AML-193 (cell line): ENCODE measurements at regions not wholly inside any gene's neighbourhood (a gene's known extent, or its start where the extent isn't known, plus 50 kb on each side); places are given as distances from the start of the nearest gene placed in this dataset.

Source experiments
- DNase-seq, 2 experiments: peaks; one replicate each; lab custom pipeline; 2025; lab: John Stamatoyannopoulos, UW

DNA sequence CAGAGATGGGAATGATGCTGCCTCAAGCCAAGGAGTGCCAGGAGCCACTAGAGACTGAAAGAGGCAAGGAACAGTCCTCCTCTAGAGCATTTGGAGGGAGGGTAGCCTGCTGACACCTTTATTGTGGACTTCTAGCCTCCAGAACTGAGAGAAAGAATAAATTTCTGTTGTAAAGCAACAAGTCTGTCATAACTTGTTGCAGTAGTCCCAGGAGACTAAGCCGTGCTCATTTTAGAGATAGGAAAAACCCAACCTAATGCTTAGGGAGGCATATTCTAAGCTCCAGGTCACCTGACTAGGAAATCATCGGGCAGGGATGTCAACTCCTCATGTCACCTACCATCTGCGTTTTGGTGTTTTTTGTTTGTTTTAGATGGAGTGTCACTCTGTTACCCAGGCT lies 345.4 kb upstream of the EEF2KMT start:
- no peak for DNase-seq

- no peak for DNase-seq
Observed at GRCh38 chr16:5442054-5442453, 344.5 kb upstream of the EEF2KMT start.

DNA sequence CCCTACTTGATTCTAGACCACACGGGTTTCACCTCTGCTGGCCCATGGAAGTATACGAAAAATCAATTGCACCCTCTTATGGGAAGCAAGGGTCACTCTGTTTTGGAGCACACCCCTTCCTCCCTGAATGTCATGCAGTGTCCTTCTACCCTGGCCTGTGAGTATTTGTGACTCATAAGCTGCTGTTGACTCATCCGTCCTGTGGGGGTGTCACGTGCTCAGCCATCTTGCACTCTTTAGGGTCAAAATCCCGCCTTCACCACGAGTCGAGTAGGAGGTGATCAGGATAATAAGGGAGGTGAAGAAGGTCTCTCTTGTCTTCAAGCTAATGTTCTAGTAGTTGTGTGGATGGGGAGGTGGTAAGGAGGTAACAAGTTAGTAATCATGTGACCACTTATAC lies 341.0 kb upstream of the EEF2KMT start:
- no peak for DNase-seq

GRCh38 chr16:5433587-5433986 lies 336.0 kb upstream of the EEF2KMT start:
- DNase-seq, result no peak

DNA sequence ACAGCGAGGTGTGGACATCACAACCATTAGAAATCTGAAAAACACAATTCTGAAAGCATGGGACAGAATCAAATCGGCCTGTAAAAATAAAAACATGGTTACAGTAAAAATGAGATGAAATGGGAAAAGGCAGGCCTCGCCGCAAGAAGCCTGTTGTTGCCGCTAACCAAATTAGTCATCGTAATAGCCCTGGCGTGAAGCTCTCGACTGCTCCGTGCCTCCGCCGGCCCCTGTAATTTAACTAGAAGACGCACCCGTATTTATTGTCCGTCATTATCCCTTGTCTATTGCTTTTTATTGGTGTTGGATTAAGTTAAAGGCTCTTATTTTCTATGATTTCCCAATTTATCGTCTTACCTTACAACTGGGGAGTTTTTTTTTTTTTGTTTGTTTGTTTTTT lies 334.6 kb upstream of the EEF2KMT start:
- DNase-seq, result no peak

DNA sequence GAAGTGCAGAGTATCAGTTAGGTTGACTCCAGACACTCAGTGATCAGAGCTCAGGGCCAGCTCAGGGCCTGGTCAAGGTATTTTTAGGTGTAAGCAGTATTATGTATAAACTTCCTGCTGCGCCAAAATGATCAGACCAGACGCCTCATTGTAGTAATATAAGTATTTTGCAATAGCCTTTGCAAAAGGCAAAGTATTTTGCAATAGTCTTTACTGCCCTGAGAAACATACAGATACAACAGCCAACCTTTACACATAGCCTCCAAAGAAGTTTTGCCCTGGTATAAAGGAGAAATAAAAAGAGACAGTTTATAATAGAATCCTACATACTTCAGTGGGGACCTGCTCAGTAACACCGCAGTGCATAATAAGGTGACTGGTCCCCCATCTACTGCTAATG lies 333.0 kb upstream of the EEF2KMT start:
- peak; percentile 5 to 13 for DNase-seq

- no peak for DNase-seq
Observed at GRCh38 chr16:5428932-5429331, 331.3 kb upstream of the EEF2KMT start.

GRCh38 chr16:5427571-5427970 lies 330.0 kb upstream of the EEF2KMT start:
- no peak for DNase-seq

DNA sequence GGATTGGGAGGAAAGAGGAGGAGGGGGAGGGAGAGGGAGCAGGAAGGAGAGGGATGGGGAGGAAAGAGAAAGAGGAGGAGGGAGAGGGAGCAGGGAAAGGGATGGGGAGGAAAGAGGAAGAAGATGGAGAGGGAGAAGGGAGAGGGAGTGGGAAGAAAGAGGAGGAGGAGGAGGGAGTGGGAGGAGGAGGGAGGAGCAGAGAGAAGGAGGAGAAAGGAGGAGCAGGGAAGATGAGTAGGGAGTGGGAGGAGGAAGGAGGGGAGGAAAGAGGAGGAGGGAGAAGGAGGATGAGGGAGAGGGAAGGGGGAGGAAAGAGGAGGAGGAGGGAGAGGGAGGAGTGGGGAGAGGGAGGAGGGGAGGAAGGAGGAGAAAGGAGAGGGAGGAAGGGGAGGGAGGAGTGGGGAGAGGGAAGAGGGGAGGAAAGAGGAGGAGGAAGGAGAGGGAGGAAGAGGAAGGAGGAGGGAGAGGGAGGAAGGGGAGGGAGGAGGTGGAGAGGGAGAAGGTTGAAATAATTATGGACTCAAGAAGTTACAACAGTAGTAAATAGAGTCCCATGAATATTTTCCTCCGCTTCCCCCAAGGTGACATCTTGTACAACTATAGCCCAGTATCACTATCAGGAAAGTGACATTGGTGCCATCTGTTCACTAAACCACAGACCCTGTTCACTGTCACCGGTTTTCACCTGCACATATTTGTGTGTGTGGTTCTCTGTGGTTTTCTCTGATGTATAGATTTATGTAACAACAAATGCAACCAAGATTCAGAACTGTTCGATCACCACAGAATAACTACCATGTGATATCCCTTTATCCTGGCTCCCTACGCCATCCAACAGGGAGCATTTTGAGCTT lies 325.3 kb upstream of the EEF2KMT start:
- DNase-seq, result no peak

GRCh38 chr16:5422047-5422446 lies 324.5 kb upstream of the EEF2KMT start:
- DNase-seq, result no peak

DNA sequence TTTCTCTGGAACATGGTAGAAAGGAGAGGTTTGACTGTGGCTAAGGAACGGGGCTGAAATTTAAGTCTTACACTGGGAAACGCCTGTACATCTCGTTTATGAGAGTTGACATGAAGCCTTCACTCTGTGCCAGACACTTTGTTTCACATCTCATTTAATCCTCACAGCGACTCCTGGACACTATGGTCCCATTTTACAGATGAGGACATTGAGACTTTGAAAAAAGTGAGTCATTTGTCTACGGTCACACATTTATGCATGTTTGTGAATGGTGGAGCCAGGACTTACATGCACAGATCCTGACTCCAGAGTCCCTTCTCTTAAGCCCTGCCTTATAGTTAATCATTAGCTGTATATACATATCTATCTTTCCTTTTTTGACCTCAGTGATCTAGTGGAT lies 318.4 kb upstream of the EEF2KMT start:
- DNase-seq, result no peak

GRCh38 chr16:5415123-5415522 lies 317.5 kb upstream of the EEF2KMT start:
- no peak for DNase-seq

DNA sequence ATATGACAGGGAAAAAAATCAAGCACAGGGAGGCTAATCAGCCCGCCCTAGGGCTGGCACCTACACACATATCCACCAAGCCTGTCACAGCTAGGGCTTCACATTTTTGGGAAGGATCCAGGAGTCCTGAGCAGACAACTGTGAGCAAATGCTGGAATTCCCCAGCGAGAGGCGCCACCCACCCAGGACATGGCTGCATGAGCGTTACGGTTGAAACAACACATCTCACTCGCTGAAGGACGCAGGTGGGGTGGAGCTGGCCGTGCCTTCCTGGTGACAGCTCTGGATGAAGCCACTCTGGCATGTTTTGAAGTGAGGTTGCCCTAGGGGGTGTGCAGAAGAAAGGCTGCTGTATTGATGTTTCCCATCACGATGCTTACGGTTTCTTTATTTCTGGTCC lies 315.1 kb upstream of the EEF2KMT start:
- DNase-seq, result no peak

GRCh38 chr16:5398203-5398602 lies 300.6 kb upstream of the EEF2KMT start:
- no peak for DNase-seq

DNA sequence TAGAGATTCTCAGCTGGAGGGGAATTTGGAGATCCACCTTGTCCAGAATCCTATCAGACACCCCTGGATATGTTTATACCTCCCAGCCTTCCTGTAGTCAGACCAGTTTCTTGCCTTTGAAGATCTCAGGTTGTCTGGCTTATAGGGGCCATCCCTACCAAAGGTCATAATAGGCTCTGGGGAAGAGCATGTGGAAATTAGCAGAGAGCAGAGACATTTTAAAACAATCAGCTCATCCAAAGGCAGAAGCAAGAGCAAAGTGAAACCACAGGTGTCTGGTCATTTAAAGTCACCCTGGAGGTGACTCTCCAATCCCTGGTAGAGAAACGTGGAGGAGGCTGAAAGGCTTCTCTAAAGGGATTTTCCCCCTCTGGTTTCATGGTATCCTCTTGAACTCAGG lies 299.3 kb upstream of the EEF2KMT start:
- no peak for DNase-seq

DNA sequence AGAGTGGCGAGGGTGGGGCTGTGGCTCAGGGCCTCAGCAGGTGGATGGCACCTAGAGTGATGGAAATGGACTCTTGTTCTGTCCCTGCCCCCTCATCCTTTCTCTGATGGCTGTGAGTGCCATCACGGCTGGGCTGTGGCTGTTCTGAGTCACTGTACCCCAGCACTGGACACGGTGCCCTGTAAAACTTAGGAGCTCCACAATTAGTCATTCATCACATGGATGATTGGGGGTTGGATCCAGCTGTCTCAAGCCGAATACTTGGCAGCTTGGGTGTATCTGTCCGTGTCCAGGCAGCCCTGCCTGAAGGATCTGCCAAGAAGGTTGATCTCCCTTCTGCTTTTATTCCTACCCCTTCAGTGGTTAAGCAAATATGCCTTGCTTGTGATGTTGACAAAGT lies 295.5 kb upstream of the EEF2KMT start:
- no peak for DNase-seq

DNA sequence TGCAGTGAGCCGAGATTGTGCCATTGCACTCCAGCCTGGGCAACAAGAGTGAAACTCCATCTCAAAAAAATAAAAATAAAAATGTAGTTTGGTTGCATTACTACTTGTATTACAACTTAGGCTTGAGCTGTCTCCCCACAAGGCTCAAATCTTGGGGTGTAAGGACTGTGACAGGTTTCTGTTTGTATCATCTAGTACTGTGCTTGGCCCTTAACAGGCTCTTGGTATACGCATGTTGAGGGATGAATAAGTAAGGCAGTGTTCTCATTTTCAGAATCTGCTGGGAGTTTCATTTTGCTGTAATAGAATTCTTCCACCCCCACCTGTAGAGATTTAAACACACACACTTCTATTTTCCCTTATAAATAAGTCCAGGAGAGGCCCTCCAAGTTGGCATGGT lies 289.4 kb upstream of the EEF2KMT start:
- no peak for DNase-seq

- DNase-seq, result no peak
Observed at GRCh38 chr16:5385811-5386210, 288.2 kb upstream of the EEF2KMT start.

DNA sequence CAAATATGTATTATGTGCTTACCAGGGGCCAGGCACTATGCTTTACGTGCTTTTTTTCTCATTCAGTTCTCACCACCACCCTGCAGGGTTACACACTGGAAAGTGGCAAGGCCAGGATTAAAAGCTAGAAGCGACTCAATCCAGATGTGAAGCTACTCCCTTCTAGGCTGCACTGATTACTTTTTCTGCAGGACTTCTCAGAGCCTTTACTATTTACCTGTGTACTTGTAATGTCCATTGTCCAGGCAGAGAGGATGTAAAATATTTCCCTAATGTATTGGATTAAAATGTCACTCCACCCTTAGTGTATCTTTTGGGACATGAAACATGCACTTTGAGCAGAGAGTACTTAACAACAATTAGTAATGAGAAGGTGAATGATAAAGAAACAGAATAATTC lies 287.5 kb upstream of the EEF2KMT start:
- no peak for DNase-seq

- no peak for DNase-seq
Observed at GRCh38 chr16:5383737-5384136, 286.1 kb upstream of the EEF2KMT start.

DNA sequence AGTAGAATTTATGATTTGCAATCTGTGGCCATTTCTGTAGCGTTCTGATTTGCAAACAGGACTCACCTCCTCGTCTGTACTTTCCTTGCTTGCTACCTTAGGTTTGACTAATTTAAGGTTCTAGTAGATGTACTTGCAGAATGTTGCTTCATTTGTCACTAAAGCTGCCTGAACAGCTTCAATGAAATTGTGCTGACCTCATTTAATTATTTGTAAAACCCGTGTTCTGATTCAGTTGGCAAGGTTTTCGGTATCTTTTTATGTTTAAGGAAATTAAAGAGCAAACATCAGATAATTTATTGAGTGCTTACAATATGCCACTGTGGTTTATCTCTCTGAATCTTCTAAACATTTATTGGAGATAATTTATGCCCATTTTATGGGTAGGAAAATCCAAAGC lies 284.9 kb upstream of the EEF2KMT start:
- no peak for DNase-seq

- no peak for DNase-seq
Observed at GRCh38 chr16:5381481-5381880, 283.9 kb upstream of the EEF2KMT start.

DNA sequence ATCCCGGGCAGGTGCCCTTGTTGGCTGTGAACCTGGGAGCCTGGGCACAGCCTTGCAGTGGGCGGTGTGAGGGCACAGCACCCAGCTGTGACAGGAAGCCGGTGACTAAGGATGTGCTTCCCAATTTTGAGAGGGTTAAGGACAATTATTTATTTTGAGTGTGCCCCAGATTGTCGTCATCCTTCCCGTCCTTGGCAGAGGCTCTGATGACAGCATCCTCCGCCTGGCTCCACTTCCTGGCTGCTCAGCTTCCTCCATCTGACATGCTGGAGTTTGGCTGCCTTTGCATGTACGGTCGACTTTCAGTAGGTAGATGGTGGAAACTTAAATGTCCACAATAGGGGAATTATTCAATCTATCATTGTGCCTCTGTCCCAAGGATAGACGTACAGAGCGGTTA lies 282.4 kb upstream of the EEF2KMT start:
- DNase-seq, result no peak

GRCh38 chr16:5378531-5378930 lies 280.9 kb upstream of the EEF2KMT start:
- no peak for DNase-seq
